Stimulated activated CD8-positive, alpha-beta memory T cell treated with anti-CD3 and anti-CD28 coated beads, Interleukin-7, amount 100 ng/mL, for 4 hours (primary cell): ENCODE measurements at regions not wholly inside any gene's neighbourhood (a gene's known extent, or its start where the extent isn't known, plus 50 kb on each side); places are given as distances from the start of the nearest gene placed in this dataset.
"Not testable (repeated sequence)": the region's sequence is repeated elsewhere in the genome, so short reads cannot be mapped to it uniquely, and the experiment has no call there.

Experiments
- DNase-seq, 2 donors: peaks; one replicate each; pipeline ENCODE4 v3.0.0-alpha.2; 2020; ENCODE audit warnings: low read depth in 2 of 2

DNA sequence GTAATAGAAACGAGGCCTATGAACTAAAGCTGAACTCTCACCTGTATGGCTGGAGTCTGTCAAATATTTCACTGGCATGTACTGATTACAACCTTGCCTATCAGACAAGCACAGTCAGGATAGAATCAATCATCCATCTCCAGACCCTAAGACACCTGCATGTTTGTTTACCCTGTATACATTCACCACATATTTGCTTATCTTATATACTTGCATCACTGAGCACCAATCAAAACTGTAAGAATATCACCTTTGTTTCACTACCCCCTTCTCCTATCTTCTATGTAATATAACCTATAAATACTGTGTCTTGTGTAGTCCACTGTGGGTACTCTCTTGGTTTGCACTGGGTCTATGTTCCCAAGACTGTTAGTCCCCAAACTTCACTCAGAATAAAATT lies 1085.7 kb downstream of the TAF11L14 start:
- DNase-seq = no peak

DNA sequence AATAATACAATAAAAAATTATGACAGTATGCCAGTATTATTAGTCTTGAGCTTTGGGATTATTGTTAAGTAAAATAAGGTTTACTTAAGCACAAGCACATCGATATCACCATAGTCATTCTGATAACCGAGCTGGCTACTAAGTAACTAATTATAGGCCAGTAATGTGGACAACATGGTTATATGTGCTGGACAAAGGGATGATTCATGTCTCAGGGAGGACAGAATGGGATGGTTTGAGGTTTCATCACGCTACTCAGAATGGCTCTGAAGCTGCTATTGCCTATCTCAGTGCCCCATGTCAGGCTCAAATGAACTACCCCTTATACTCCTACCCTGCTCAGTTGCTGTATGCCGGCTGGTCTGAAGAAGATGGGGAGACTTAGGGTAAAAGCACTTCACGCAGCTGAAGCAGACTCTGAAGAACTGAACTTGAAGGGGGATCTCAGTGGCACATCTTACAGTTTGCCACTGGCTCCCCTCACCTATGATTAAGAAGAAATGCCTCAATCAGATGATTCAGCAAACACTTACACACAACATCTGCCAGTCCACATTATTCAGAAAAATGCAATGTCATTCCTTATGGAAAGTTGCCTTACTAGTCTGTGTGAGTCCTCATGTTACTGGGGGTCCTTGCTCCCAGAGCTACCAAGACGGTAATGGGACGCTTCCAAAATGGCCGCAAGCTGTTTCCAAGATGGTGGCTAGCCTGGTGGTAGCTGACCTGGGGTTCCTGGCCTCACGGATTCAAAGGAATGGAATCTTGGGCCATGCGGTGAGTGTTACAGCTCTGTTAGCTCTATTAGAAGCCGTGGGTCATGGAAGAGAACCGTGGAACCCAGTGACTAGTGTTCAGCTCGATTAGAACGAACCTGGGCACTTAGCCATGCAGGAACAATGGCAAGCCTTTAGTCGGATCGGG lies 1098.6 kb downstream of the TAF11L14 start:
- no peak for DNase-seq

DNA sequence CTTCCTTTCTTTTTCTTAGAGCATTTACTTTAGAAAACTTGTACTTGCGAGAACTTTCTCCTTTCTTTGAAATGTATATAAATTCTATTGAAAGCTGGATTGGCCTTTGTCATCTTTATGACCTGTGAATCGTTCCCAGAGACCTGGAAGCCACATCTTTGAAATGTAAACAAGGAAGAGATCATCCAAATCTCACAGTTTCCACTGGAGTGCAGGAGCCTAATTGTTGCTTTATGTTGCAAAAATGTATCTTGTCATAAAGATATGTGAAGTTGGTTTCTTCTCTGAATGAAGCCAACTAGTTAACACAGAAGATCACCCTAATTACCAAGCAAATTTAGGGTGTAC lies 1101.8 kb downstream of the TAF11L14 start:
- DNase-seq = no peak

DNA sequence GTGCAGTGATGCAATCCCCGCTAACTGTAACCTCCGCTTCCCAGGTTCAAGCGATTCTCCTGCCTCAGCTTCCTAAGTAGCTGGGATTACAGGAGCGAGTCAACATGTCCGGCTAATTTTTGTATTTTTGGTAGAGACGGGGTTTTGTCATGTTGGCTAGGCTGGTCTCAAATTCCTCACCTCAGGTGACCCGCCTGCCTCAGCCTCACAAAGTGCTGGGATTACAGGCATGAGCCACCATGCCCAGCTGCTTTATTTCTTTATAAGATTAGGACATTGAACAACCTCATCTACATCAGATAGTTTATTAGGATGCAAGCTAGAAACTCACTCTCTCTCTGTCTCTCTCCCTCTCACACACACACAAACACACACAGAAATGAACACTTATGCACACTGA lies 1102.5 kb downstream of the TAF11L14 start:
- DNase-seq = not testable (repeated sequence)

DNA sequence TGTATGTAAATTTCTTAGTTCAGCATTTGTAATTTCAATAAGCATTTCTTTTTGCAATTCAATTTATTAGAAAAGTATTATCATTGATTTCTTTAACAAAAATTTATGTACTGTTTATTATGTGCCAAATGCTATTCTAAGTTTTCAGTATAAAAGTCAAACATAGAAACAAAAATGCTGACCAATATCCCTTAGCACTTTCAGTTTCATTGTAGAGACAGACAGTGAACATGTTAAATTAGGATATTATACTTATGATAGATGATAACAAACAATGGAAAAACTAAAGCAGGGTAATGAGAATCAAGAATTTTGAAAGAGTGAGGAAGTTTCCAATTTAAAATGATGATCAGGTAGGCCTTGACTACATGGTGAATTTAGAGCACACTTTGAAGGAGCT lies 1106.0 kb downstream of the TAF11L14 start:
- no peak for DNase-seq

DNA sequence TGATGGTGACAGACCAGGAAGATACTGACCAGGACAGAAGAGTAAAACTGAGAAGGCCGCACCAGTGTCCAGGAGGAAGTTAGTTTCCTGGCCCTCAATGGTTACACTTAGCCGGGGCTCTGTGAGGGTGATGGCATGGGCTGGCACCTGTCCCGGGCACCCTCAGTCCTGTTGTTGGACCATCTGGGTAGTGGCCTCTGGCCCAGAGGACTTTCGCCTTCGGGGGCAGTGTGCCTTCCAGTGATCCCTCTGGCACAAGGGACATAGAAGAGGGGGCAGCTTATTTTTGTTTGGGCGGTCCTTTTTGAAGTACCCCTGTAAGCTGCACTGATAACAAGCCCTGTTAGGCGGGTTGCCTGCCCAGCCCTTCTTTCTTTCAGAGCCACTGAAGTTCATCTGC lies 1108.6 kb downstream of the TAF11L14 start:
- no peak for DNase-seq

DNA sequence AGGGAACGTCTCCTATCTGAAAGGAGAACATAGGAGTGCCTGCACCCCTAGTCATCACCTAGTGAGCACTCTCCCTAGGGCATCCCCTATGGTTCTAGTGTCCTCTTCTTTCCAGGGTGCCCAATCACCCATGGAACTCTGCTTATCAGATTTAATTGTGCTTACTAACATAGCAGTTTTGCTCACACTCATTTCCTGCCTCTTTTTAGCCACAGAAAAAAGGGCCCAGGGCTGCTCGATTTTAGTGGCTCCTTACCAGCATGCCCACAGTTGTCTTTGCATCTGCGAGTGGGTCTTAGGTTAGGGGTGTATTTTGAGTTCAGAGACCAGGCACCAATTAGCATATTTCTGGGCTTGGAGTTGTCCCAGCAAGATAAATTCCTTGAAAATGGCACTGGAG lies 1110.2 kb downstream of the TAF11L14 start:
- DNase-seq = no peak

DNA sequence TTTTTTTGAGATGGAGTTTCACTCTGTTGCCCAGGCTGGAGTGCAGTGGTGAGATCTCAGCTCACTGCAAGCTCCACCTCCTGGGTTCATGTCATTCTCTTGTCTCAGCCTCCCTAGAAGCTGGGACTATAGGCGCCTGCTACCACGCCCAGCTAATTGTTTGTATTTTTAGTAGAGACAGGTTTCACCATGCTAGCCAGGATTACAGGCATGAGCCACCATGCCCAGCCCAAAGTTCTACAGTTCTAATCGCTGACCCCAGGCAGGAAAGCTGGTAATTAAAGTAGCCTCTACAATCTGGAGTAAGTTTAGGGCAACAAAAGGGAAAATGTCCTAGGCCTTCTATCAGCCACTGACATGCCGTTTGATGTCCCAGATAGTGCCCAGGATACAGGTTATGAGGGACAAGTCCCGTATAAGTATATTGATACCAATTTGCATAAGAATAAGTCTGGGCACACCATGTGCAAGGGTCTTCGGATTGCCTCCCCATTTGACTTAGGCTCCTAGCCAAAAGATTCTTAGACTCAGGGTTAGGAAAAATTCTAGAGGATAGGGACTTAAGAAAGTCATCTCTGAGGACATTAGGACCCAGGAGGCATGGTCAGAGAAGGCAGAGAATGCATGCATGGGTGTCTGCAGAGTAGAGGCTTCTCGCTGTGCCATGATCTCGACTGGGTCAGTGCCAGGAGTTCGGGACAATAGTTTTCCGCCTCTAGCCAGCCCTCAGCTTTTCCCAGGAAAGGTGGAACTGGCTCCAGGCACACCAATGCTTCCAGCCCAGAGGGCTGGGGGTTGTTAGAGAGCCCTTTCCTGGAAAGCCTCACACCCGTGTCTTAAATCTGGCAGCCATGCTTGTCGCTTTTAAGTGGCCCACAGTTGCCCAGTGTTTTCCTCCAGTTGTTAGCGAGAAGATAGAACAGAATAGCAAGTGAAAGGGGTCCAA lies 1111.1 kb downstream of the TAF11L14 start:
- DNase-seq = no peak

DNA sequence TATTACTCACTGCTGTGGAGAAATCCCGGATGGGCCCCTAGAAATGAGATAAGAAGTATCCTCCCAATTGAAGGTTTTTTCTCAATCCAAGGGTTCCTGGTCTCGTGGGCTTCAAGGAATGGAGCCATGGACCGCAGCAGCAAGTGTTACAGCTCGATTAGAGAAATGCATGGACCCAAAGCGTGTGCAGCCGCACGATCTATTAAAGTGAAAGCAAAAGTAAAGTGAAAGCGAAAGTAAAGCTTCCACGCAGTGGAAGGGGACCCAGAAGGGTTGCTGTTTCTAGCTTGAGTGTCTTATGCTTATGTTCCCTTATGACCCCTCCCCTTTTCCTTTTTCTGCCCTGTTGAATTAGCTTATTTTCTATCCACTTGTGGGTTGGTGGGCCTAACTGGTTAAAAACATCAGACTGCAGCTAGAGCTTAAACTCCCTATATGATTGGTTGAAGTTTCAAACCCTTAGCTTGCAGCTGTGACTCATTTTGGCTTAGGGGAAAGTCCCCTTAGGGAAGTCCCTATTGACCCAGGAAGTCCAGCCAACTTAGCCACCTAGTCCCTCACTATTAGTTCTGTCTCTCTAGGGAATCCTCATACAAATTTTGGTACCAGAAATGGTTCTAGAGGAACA lies 1111.8 kb downstream of the TAF11L14 start:
- peak in 1 of 2 donors; percentile 21 for DNase-seq

DNA sequence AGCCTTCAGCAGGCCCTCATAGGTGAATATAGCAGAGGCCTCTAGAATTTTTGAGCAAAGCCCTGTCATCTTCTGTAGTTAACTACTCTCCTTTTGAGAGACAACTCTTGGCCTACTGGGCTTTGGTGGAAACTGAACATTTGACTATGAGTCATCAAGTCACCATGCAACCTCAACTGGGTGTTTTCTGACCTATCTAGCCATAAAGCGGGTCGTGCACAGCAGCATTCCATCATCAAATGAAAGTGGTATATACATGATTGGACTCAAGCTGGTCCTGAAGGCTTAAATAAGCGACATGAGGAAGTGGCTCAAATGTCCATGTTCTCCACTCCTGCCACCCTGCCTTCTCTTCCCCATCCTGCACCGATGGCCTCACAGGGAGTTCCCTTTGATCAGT lies 1115.5 kb downstream of the TAF11L14 start:
- no peak for DNase-seq

DNA sequence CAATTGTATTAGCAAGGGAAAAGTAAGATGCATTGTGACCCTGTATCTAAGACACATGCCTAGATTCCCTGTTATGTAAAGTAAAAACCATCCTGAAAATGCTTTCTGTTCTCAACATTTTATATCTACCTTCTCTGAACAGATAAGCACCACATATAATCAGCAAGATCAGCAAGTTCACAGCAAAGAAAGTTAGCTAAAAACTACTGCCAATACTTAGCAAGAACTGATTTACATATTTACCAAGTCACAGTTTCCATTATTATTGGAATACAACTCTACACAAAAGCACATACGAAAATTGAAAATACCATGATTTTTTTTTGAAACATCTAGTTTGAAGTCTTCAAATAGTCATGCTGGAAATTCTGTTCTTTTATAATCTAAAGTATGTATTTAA lies 1118.1 kb downstream of the TAF11L14 start:
- no peak for DNase-seq

DNA sequence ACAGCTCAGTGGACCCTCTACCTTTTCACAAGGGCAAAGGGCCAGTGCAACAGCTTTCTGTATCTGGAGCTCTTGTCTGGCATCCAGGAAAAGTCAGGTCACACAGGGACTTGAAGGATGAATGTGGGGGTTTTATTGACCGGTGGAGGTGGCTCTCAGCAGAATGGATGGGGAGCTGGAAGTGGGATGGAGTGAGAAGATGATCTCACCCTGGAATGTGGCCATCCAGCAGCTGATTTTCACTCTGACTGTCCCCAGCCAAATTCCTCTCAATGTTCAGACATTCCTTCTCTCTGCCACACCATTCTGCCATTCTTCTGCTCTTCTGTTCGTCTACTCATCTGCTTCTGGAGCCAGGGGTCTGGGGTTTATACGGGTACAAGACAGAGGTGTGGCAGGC lies 1119.9 kb downstream of the TAF11L14 start:
- no peak for DNase-seq

DNA sequence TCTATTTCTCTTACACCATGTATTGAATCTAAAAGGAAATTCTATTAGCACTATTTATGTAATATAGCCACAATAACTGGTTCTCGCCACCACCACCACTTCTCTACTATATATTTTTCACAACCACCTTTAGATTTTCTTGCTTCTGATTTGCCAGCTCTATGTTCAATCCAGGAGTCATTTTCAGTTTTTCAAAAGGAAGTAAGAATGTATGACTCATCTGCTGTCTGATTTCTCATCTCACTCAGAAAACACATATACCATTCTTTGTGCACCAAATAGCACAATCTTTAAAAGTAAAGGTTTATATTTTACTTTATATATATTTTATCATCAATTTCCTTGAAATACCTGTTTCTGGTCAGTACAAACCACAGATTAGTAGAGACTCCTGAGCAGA lies 1127.5 kb downstream of the TAF11L14 start:
- DNase-seq = no peak

DNA sequence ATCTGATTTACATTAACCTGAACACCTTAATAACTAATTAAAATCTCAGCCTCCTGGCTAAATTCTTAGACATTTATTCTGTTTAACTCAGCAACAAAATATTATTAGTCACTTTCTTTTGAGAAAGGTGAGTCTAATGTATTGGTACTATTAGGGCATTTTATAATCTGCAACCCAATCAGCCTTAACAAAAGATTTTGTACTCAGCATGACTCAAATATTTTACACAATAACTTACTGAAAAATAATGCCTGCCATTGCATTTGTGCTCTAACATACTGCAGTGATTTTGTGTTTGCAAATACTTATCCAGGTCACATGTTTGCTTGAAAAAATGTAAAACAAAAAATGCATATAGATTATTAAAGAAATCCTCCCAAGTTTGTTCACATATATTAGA lies 1129.9 kb downstream of the TAF11L14 start:
- DNase-seq = no peak

DNA sequence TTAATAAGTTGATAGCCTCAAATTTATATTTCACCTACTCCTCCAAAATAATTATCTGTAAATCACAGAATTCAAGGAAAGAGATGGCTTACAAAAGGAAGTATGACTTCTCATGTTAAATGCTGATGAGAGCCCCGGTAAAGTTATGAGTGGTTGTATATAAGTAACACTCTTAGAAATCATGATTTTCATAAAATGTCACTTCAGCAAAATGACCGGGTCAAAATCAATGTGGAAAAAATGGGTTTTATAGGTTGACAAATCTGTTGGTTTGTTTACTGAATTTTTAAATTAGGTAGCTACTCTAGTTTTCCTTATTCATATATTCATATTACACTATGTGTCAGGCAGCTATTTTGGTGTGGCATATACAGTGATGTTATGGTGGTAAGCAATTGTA lies 1131.0 kb downstream of the TAF11L14 start:
- DNase-seq = no peak

DNA sequence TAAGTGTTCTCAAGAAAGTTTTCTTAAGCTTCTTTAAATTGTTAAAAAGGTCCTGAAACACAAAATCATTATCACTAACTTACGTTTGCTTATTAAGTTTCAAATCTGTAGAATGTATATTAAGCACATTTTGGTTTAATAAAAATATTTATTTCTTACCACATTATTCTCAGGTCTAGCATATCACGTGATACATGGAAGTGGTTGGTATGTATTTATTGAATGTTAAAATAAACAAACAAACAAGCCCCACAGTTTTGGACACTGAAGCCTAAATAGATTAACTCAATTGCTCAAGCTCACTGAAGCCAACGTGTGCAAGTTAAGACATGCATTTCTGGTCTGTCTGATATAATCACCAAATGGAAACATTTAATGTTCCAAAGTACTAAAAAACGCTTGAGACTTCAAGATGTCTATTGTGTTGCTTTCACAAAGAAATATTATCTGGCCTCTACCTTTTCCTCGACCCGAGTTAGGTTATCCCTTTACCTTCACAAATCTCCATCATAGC lies 1136.9 kb downstream of the TAF11L14 start:
- DNase-seq = no peak

DNA sequence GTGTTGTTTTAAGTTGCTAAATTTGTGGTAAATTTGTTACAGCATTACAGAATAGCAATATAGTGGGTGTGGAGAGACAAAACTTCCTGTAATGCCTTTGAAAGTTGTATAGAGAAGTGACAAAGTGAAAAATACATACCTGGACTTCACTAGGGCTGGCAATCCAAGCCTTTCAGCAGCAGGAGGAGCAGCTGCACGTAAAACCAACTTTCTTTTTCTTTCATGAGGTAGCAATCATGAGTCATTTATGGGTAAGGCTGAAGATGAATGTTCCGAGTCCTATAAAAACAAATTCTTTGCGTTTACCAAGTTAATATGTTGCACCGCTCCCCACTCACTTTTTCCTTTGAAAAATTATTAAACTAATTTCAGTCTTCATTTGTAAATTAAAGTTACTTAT lies 1138.2 kb downstream of the TAF11L14 start:
- no peak for DNase-seq

DNA sequence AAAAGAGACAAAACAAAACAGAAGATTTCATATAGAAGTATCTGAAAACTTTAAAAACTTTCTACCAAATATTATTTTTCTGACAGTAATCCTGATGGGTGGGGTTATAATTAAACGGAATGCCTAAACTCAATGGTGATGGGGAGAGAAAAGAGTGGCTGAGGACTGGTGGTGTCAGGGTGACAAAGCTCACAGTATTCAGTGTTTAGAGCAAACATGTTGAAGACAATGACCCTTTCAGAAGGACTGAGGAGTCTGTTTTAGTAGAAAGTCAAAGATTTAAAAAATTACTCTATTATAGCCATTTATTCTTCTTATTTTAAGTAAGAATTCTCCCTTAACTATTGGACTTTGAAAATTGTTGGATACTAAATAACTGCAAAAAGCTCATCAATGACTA lies 1144.0 kb downstream of the TAF11L14 start:
- DNase-seq = no peak

DNA sequence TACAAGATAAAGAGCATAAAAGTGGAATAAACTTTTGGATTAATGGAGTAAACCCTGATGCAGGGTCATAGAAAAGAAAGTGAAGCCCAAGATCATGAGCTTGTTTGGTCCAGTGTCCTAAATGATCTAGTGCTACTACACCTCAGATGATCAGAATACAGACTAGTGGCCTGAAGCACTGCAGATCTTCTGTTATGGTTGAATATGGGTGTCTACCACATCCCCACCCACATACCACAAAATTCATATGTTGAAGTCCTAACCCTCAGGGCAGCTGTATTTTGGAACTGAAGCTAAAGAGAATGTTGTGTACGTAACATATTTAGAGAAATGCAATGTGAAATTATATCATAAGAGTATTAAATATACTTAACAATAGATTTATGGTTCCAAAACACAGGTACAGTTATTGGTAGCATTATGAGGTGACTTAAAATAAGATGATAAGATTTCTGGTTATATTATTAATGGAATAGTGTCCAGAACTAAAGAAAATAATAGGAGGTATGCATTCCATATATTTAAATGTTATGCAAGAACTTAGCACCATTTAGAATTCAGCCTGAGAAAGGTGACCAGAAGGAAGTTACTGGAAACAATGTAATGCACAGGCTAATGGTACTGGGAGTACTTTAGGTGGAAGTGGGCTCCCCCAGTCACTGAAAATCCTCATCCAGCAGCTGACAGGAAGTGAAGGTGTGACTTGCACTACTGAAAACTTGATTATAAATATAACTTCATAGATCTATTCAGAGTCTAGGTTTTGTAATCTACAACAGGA lies 1155.1 kb downstream of the TAF11L14 start:
- DNase-seq = no peak

DNA sequence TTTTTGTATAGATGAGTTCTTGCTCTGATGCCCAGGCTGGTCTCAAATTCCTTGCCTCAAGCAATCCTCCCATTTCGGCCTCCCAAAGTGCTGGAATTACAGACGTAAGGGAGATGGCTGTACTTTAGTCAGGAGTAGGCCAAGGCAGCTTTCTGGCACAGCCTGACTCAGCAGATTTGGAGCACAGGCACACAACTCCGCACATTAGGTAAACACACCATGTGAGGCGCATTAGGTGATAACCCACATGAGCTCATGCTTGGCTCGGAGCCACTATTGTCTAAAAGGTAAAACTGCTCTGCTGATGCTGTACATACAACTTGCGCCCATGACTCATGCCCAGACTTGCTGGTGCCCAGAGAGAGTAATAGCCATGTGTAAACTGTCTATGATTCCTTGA lies 1157.9 kb downstream of the TAF11L14 start:
- no peak for DNase-seq

DNA sequence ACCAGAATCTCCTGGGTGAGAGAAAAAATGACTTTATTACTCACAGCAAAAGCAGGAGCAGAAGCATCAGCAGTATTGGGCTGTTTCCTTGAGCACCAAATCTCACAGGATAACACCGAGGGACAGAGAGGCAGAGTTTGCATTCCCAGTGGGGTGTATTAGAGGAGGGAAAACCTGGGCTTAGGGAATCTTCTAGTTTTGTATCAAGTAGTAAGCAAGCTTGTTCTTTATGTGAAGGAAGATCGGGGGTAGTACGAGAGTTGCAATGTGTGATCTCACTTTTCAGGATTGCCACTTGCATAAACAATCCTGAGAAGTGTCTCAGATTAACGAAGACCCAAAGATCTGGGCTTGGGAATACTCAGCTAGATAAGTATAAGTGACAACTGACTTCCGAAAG lies 1163.0 kb downstream of the TAF11L14 start:
- DNase-seq = no peak
